ENCODE measurements at regions not wholly inside any gene's neighbourhood (a gene's known extent, or its start where the extent isn't known, plus 50 kb on each side); places are given as distances from the start of the nearest gene placed in this dataset.
A peak's percentile ranks its signal among the peaks of the same experiment; 100 is the strongest.

DNA sequence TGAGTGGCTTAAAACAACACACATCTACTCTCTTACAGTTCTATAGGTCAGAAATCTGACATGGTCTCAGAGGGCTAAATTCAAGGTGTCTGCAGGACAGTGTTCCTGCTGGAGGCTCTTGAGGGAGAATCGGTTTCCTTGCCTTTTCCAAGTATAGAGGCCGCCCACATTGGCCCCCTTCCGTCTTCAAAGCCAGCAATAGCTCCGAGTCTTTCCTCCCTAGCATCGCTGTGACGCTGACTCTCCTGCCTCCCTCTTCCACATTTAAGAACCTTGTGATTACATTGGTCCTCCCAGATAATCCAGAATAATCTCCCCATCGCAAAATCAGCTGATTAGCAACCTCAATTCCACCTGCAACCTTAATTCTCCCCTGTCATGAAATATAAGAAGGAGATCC, 81.3 kb upstream of the IER5L start:
- TF ChIP-seq, protein P1, sequence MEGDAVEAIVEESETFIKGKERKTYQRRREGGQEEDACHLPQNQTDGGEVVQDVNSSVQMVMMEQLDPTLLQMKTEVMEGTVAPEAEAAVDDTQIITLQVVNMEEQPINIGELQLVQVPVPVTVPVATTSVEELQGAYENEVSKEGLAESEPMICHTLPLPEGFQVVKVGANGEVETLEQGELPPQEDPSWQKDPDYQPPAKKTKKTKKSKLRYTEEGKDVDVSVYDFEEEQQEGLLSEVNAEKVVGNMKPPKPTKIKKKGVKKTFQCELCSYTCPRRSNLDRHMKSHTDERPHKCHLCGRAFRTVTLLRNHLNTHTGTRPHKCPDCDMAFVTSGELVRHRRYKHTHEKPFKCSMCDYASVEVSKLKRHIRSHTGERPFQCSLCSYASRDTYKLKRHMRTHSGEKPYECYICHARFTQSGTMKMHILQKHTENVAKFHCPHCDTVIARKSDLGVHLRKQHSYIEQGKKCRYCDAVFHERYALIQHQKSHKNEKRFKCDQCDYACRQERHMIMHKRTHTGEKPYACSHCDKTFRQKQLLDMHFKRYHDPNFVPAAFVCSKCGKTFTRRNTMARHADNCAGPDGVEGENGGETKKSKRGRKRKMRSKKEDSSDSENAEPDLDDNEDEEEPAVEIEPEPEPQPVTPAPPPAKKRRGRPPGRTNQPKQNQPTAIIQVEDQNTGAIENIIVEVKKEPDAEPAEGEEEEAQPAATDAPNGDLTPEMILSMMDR (IDR thresholded peaks at IDR 0.05; ENCODE audit: extremely low read depth, missing control alignments) = no peak
- DNase-seq (ENCODE audit: low spot score) = no peak

DNA sequence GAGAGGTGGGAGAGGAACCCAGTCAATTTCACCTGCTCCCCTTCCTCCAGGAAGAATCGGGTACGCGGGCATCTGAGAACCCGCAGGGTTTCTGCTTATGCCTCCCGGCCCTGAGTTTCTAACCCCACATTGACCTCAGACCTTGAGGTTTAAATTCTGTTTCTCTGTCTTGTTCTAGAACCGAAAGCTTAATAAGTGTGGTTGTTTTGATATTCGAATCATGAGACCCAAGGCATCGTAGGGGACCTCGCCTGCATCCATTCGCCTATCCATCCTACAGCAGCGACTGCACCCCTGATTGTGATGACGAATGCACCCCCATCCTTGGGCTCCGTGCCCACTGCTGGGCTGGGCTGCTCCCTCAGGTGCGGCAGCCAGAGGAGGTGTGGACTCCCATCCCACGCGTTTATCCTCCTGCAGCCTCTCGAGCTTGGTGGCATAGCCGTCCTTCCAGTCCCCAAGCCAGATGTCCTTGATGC, 80.8 kb upstream of the IER5L start:
- DNase-seq (ENCODE audit: low spot score) = no peak
- TF ChIP-seq, protein P1 (IDR thresholded peaks at IDR 0.05; ENCODE audit: extremely low read depth, missing control alignments) = no peak

DNA sequence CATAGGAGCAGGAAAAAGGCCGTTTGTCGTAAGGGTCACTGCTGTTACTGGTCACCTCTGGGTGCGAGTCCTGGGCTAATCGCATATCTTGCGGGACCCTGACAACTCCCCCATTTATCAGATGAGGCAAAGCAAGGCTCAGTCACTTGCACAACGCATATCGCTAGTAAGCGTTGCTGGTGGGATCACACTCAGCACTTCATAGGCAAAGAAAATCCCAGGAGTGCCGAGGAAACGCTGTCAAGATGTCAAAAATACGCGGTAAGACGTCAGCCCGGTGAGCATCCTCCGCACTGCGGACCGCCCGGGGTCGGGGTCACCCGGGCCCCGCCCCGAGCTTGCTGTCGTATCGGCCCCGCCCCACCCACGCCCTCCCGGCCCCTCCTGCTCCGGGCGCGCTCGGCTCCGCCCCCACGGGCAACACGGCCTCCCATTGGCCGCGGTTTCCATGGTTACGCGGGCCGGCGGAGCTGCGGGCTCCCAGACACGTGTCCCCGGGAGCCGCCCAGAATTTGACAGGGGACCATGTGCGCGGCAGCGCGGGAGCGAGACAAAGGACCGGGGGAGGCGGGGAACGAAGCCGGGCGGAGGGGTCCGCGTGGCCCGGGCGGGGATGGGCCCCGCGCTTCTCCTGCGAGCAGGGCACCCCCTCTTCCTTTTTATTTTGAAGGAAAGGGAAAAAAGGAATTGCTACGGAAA, 80.2 kb upstream of the IER5L start:
- TF ChIP-seq, protein P1 (IDR thresholded peaks at IDR 0.05; ENCODE audit: extremely low read depth, missing control alignments) = no peak
- DNase-seq (ENCODE audit: low spot score) = peak; percentile 86

DNA sequence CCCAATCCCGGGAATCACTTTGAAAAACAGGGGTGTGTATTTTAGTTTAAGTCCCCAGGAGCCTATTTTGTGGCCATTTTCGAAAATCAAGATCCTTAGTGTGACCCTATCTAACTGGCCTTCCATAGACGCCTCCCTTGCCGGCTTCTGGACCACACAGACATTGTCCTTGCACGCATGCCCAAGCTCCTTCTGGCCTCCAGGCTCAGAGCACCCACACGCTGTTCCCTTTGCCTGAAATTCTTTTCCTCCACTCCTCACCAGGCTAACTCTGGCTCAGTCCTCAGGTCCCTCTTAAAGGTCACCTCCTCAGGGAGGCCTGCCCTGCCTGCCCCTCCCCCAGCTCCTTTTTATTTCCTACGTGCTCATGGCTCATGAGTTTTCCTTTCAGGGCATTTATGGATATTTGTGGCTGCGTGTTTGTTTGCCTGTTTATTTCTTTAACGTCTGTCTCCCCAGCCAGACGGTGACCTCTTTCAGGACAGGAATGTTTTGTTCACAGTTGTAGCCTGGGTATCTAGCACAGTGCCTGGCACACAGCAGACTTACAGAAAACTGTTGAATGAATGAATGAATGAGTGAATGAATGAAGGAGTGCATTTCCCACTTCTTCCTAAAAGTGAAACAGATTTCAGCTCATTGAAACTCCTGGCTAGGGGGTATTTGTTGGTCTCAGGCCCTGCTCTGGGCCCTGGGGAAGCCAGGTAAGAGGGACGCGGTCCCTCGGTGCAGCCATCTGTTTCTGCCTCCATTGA, 79.1 kb upstream of the IER5L start:
- DNase-seq (ENCODE audit: low spot score) = no peak
- TF ChIP-seq, protein P1 (IDR thresholded peaks at IDR 0.05; ENCODE audit: extremely low read depth, missing control alignments) = no peak

DNA sequence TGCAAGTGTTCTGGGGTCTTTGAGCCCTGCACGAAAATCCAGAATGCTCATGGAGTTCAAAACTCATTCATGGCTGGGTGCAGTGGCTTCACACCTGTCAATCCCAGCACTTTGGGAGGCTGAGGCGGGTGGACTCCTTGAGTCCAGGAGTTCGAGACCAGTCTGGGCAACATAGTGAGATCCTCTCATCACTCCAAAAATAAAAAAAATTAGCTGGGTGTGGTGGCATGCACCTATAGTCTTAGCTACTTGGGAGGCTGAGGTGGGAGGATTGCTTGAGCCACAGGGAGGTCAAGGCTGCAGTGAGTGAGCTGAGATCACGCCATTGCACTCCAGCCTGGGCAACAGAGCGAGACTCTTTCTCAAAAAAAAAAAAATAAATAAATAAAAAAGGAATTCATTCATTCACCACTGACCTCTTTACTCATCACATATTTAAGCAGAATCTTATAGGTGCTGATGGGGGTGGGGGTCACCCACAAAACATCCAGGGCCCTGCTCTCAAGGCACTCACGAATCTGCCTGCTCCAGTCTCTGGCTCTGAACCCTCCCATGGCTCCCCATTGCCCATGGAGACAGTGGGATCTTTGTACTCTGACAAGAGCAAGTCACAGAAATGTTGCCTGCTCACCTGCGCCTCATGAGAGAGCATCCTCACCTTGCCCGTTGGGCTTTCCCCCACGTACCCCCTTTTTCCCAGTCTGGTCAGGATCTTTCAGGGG, 76.7 kb upstream of the IER5L start:
- TF ChIP-seq, protein P1 (IDR thresholded peaks at IDR 0.05; ENCODE audit: extremely low read depth, missing control alignments) = no peak
- DNase-seq (ENCODE audit: low spot score) = no peak

DNA sequence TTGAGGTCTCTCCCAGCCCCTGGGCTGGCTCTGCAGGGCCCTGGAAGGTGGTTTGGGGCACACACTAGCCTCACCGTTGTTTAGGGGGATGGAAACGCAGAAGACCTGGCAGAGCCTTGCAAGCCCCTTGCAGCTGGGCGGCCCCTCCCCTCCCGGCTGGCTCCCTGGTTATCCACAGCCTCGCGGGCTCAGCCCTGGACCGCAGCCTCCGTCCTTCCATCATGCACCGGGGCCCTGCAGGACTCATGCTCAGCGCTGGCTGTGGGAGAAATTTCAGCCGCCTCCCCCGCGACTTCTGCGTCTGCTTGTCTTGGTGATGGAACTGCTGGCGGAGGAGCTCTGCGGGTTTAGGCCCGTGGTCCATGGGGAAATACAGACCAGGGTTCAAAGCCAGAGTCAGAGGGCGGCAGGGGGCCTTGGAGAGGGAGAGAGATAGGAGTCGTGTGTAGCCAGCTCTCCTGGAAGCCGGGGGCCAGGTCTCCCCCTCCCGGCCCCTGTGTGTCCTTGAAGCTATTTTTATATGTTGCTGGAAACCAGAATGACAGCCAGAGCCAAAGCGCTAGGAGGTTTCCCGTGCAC, 75.8 kb upstream of the IER5L start:
- TF ChIP-seq, protein P1 (IDR thresholded peaks at IDR 0.05; ENCODE audit: extremely low read depth, missing control alignments) = no peak
- DNase-seq (ENCODE audit: low spot score) = no peak

Data from GM20000 (cell line).